ENCODE measurements at regions not wholly inside any gene's neighbourhood (a gene's known extent, or its start where the extent isn't known, plus 50 kb on each side); places are given as distances from the start of the nearest gene placed in this dataset.

- no peak for FAIRE-seq
- TF ChIP-seq, protein P1, sequence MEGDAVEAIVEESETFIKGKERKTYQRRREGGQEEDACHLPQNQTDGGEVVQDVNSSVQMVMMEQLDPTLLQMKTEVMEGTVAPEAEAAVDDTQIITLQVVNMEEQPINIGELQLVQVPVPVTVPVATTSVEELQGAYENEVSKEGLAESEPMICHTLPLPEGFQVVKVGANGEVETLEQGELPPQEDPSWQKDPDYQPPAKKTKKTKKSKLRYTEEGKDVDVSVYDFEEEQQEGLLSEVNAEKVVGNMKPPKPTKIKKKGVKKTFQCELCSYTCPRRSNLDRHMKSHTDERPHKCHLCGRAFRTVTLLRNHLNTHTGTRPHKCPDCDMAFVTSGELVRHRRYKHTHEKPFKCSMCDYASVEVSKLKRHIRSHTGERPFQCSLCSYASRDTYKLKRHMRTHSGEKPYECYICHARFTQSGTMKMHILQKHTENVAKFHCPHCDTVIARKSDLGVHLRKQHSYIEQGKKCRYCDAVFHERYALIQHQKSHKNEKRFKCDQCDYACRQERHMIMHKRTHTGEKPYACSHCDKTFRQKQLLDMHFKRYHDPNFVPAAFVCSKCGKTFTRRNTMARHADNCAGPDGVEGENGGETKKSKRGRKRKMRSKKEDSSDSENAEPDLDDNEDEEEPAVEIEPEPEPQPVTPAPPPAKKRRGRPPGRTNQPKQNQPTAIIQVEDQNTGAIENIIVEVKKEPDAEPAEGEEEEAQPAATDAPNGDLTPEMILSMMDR (IDR thresholded peaks at IDR 0.05; ENCODE audit: insufficient read depth, low read depth, low read length): no peak
- TF ChIP-seq EZH2 (IDR thresholded peaks at IDR 0.05; ENCODE audit: insufficient read depth, low read length): no peak
- Histone ChIP-seq H3K4me2 (ENCODE audit: low read length) (no peak overlapping the region), H3K9ac (ENCODE audit: low read length) (no peak overlapping the region), H3K4me3 (ENCODE audit: insufficient read depth, low read depth, low read length) (no peak overlapping the region), H3K27ac (ENCODE audit: low read depth, low read length) (no peak overlapping the region), H3K36me3 (ENCODE audit: insufficient read depth, low read length) (no peaks in the 10 kb centered on the region), H3K79me2 (ENCODE audit: insufficient read depth, low read length) (no peaks in the 10 kb centered on the region), H3K4me1 (ENCODE audit: insufficient read depth, low read length) (no peaks in the 10 kb centered on the region), H3K9me3 (ENCODE audit: insufficient read depth, low read depth, low read length) (peaks cover 2% of the 10 kb centered on the region), H4K20me1 (ENCODE audit: insufficient read depth, low read length) (no peaks in the 10 kb centered on the region), H2AFZ (ENCODE audit: low read depth, low read length) (no peak overlapping the region), H3K27me3 (ENCODE audit: insufficient read depth, low read length) (peaks cover 4% of the 10 kb centered on the region)
- H3K27me3 Mint-ChIP-seq (ENCODE audit: low read depth, unreplicated experiment): no peaks in the 10 kb centered on the region
- H3K27ac Mint-ChIP-seq (ENCODE audit: unreplicated experiment): no peak overlapping the region
- no peaks in the 10 kb centered on the region for H3K36me3 Mint-ChIP-seq (ENCODE audit: low read depth, unreplicated experiment)
- H3K4me3 Mint-ChIP-seq (ENCODE audit: unreplicated experiment): no peak overlapping the region
- H3K9me3 Mint-ChIP-seq (ENCODE audit: unreplicated experiment): peaks cover 2% of the 10 kb centered on the region
- DNase-seq (ENCODE audit: low read depth): no peak
- no peaks in the 10 kb centered on the region for H3K4me1 Mint-ChIP-seq (ENCODE audit: low read depth, unreplicated experiment)
Measured at GRCh38 chr7:42332605-42333222, 95.7 kb upstream of the GLI3 start.

DNA sequence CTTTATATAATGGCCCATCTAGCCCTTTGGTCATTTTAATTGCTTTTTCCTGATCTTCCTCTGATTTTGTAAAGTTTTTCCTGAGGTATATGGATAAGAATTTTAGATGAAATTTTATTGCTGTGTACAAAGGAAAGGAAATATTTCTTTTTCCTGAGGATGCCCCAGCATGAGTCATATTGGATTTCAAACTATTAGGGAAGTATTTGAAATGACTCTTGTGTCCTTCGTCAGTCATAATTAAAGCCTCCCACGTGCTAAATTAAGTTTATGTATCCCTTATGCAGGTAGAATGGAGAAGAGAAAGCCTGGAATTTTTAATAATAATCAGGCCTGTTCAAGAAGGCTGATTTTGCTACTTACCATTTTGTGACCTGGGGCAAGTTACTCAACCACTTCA is 82.6 kb upstream of the GLI3 start:
- H3K4me1 ChIP-seq (ENCODE audit: insufficient read depth, low read length): peaks cover 12% of the 10 kb centered on the region
- no peaks in the 10 kb centered on the region for H3K9me3 Mint-ChIP-seq (ENCODE audit: unreplicated experiment)
- H2AFZ ChIP-seq (ENCODE audit: low read depth, low read length): no peak overlapping the region
- no peak overlapping the region for H3K4me2 ChIP-seq (ENCODE audit: low read length)
- peaks cover 6% of the 10 kb centered on the region for H3K27me3 ChIP-seq (ENCODE audit: insufficient read depth, low read length)
- H3K36me3 Mint-ChIP-seq (ENCODE audit: low read depth, unreplicated experiment): no peaks in the 10 kb centered on the region
- no peak for FAIRE-seq
- peaks cover 16% of the 10 kb centered on the region for H3K4me1 Mint-ChIP-seq (ENCODE audit: low read depth, unreplicated experiment)
- H3K27me3 Mint-ChIP-seq (ENCODE audit: low read depth, unreplicated experiment): no peaks in the 10 kb centered on the region
- no peak overlapping the region for H3K27ac ChIP-seq (ENCODE audit: low read depth, low read length)
- no peak overlapping the region for H3K4me3 ChIP-seq (ENCODE audit: insufficient read depth, low read depth, low read length)
- DNase-seq (ENCODE audit: low read depth): no peak
- TF ChIP-seq EZH2 (IDR thresholded peaks at IDR 0.05; ENCODE audit: insufficient read depth, low read length): no peak
- TF ChIP-seq, protein P1 (IDR thresholded peaks at IDR 0.05; ENCODE audit: insufficient read depth, low read depth, low read length): no peak
- H3K9ac ChIP-seq (ENCODE audit: low read length): no peak overlapping the region
- H3K9me3 ChIP-seq (ENCODE audit: insufficient read depth, low read depth, low read length): no peaks in the 10 kb centered on the region
- no peak overlapping the region for H3K4me3 Mint-ChIP-seq (ENCODE audit: unreplicated experiment)
- H3K36me3 ChIP-seq (ENCODE audit: insufficient read depth, low read length): no peaks in the 10 kb centered on the region
- H3K79me2 ChIP-seq (ENCODE audit: insufficient read depth, low read length): no peaks in the 10 kb centered on the region
- no peaks in the 10 kb centered on the region for H4K20me1 ChIP-seq (ENCODE audit: insufficient read depth, low read length)
- H3K27ac Mint-ChIP-seq (ENCODE audit: unreplicated experiment): no peak overlapping the region

GRCh38 chr7:42315631-42316030 is 78.6 kb upstream of the GLI3 start:
- H3K27ac ChIP-seq (ENCODE audit: low read depth, low read length): peak overlapping the region; percentile 27
- Mint-ChIP-seq H3K4me1 (ENCODE audit: low read depth, unreplicated experiment) (peaks cover 19% of the 10 kb centered on the region), H3K4me3 (ENCODE audit: unreplicated experiment) (no peak overlapping the region), H3K9me3 (ENCODE audit: unreplicated experiment) (peaks cover 3% of the 10 kb centered on the region), H3K27me3 (ENCODE audit: low read depth, unreplicated experiment) (no peaks in the 10 kb centered on the region), H3K27ac (ENCODE audit: unreplicated experiment) (peak overlapping the region; percentile 76), H3K36me3 (ENCODE audit: low read depth, unreplicated experiment) (no peaks in the 10 kb centered on the region)
- H4K20me1 ChIP-seq (ENCODE audit: insufficient read depth, low read length): no peaks in the 10 kb centered on the region
- no peak overlapping the region for H2AFZ ChIP-seq (ENCODE audit: low read depth, low read length)
- H3K4me1 ChIP-seq (ENCODE audit: insufficient read depth, low read length): peaks cover 14% of the 10 kb centered on the region
- peak; percentile 61 for DNase-seq (ENCODE audit: low read depth)
- no peak overlapping the region for H3K9ac ChIP-seq (ENCODE audit: low read length)
- H3K79me2 ChIP-seq (ENCODE audit: insufficient read depth, low read length): no peaks in the 10 kb centered on the region
- FAIRE-seq: peak; percentile 5
- H3K9me3 ChIP-seq (ENCODE audit: insufficient read depth, low read depth, low read length): no peaks in the 10 kb centered on the region
- peak overlapping the region; percentile 82 for H3K4me2 ChIP-seq (ENCODE audit: low read length)
- H3K27me3 ChIP-seq (ENCODE audit: insufficient read depth, low read length): peaks cover 12% of the 10 kb centered on the region
- H3K36me3 ChIP-seq (ENCODE audit: insufficient read depth, low read length): no peaks in the 10 kb centered on the region
- no peak for TF ChIP-seq EZH2 (IDR thresholded peaks at IDR 0.05; ENCODE audit: insufficient read depth, low read length)
- TF ChIP-seq, protein P1 (IDR thresholded peaks at IDR 0.05; ENCODE audit: insufficient read depth, low read depth, low read length): no peak
- peak overlapping the region; percentile 38 for H3K4me3 ChIP-seq (ENCODE audit: insufficient read depth, low read depth, low read length)

All from astrocyte (in vitro differentiated cells and primary cell).